Astrocyte (in vitro differentiated cells and primary cell): ENCODE measurements at regions not wholly inside any gene's neighbourhood (a gene's known extent, or its start where the extent isn't known, plus 50 kb on each side); places are given as distances from the start of the nearest gene placed in this dataset.

Experiments
- DNase-seq: peaks from one replicate; pipeline ENCODE4 v3.0.0-alpha.2; 2010; ENCODE audit warnings: low read depth
- FAIRE-seq: peaks from 2 replicates; lab custom pipeline; 2011; peaks lifted over from hg19 to GRCh38; lab: Jason Lieb, UNC
- H2AFZ ChIP-seq: 2 replicates; pipeline ENCODE4 v1.6.0; 2012; ENCODE audit warnings: low read depth, low read length, inconsistent platforms
- H3K27ac ChIP-seq: 2 replicates; pipeline ENCODE4 v1.5.1; 2011; ENCODE audit warnings: low read depth, low read length, inconsistent platforms
- H3K27me3 ChIP-seq: 2 replicates; pipeline ENCODE4 v1.6.0; 2011; ENCODE audit warnings: low read length, inconsistent platforms; ENCODE audit not compliant: insufficient read depth
- H3K36me3 ChIP-seq: 2 replicates; pipeline ENCODE4 v1.5.1; 2011; ENCODE audit warnings: low read length, inconsistent platforms; ENCODE audit not compliant: insufficient read depth
- H3K4me1 ChIP-seq: 2 replicates; pipeline ENCODE4 v1.5.1; 2011; ENCODE audit warnings: low read length, inconsistent platforms; ENCODE audit not compliant: insufficient read depth
- H3K4me2 ChIP-seq: 2 replicates; pipeline ENCODE4 v1.6.0; 2012; ENCODE audit warnings: low read length, inconsistent platforms
- H3K4me3 ChIP-seq: 2 replicates; pipeline ENCODE4 v1.5.1; 2011; ENCODE audit warnings: low read depth, mild to moderate bottlenecking, low read length, inconsistent platforms; ENCODE audit not compliant: insufficient read depth
- H3K79me2 ChIP-seq: 2 replicates; pipeline ENCODE4 v1.6.0; 2012; ENCODE audit warnings: mild to moderate bottlenecking, low read length, inconsistent platforms; ENCODE audit not compliant: insufficient read depth
- H3K9ac ChIP-seq: 2 replicates; pipeline ENCODE4 v1.6.0; 2012; ENCODE audit warnings: mild to moderate bottlenecking, low read length, inconsistent platforms
- H3K9me3 ChIP-seq: 2 replicates; pipeline ENCODE4 v1.5.1; 2012; ENCODE audit warnings: low read depth, mild to moderate bottlenecking, low read length, inconsistent platforms; ENCODE audit not compliant: insufficient read depth
- H4K20me1 ChIP-seq: 2 replicates; pipeline ENCODE4 v1.6.0; 2012; ENCODE audit warnings: low read length, inconsistent platforms; ENCODE audit not compliant: insufficient read depth
- H3K27ac Mint-ChIP-seq: one replicate; pipeline ENCODE4 v1.8.0; 2021; ENCODE audit warnings: mild to moderate bottlenecking, mixed read lengths; ENCODE audit not compliant: unreplicated experiment
- H3K27me3 Mint-ChIP-seq: one replicate; pipeline ENCODE4 v1.8.0; 2021; ENCODE audit warnings: low read depth, mixed read lengths; ENCODE audit not compliant: unreplicated experiment
- H3K36me3 Mint-ChIP-seq: one replicate; pipeline ENCODE4 v1.8.0; 2021; ENCODE audit warnings: low read depth, mixed read lengths; ENCODE audit not compliant: unreplicated experiment
- H3K4me1 Mint-ChIP-seq: one replicate; pipeline ENCODE4 v1.8.0; 2021; ENCODE audit warnings: low read depth, mixed read lengths; ENCODE audit not compliant: unreplicated experiment
- H3K4me3 Mint-ChIP-seq: one replicate; pipeline ENCODE4 v1.8.0; 2021; ENCODE audit warnings: mild to moderate bottlenecking, moderate library complexity, mixed read lengths; ENCODE audit not compliant: unreplicated experiment
- H3K9me3 Mint-ChIP-seq: one replicate; pipeline ENCODE4 v1.8.0; 2021; ENCODE audit warnings: mild to moderate bottlenecking, mixed read lengths; ENCODE audit not compliant: unreplicated experiment
- EZH2 ChIP-seq: IDR thresholded peaks from 2 replicates; pipeline ENCODE4 v1.6.1; 2012; ENCODE audit warnings: mild to moderate bottlenecking, low read length, inconsistent platforms; ENCODE audit not compliant: insufficient read depth
- TF ChIP-seq, protein P1 (sequence below): IDR thresholded peaks from 2 replicates; pipeline ENCODE4 v1.5.1; 2011; ENCODE audit warnings: low read depth, mild to moderate bottlenecking, inconsistent platforms, low read length, moderate library complexity; ENCODE audit not compliant: insufficient read depth

DNA sequence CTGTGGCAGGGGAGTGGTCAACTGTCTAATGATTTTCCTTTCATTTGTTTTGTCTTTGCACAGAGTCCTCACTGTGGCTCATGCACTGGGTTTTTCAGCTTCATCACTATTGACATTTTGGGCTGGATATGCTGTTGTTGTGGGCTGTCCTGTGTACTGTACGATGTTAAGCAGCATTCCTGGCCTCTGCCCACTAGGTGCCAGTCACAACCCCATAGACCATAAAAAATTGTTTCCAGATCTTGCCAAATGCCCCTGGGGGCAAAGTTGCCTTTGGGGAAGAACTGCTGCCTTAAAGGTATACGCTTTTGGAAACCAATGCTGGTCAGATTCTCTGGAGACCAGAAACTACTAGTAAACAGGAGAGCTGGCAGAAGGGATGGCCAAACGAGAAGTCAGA, 310.4 kb downstream of the SPRY2 start:
- no peak overlapping the region for H3K4me3 Mint-ChIP-seq
- FAIRE-seq (no peak), DNase-seq (no peak)
- peaks cover 4% of the 10 kb centered on the region for H3K4me1 Mint-ChIP-seq
- Histone ChIP-seq H3K9ac (no peak overlapping the region), H3K27me3 (no peaks in the 10 kb centered on the region), H3K9me3 (no peaks in the 10 kb centered on the region), H2AFZ (no peak overlapping the region), H3K4me2 (no peak overlapping the region), H3K27ac (no peak overlapping the region), H3K4me1 (no peaks in the 10 kb centered on the region), H3K4me3 (no peak overlapping the region), H3K36me3 (no peaks in the 10 kb centered on the region), H4K20me1 (no peaks in the 10 kb centered on the region), H3K79me2 (no peaks in the 10 kb centered on the region)
- H3K27ac Mint-ChIP-seq: no peak overlapping the region
- no peaks in the 10 kb centered on the region for H3K36me3 Mint-ChIP-seq
- no peaks in the 10 kb centered on the region for H3K9me3 Mint-ChIP-seq
- H3K27me3 Mint-ChIP-seq: no peaks in the 10 kb centered on the region
- TF ChIP-seq, protein P1, sequence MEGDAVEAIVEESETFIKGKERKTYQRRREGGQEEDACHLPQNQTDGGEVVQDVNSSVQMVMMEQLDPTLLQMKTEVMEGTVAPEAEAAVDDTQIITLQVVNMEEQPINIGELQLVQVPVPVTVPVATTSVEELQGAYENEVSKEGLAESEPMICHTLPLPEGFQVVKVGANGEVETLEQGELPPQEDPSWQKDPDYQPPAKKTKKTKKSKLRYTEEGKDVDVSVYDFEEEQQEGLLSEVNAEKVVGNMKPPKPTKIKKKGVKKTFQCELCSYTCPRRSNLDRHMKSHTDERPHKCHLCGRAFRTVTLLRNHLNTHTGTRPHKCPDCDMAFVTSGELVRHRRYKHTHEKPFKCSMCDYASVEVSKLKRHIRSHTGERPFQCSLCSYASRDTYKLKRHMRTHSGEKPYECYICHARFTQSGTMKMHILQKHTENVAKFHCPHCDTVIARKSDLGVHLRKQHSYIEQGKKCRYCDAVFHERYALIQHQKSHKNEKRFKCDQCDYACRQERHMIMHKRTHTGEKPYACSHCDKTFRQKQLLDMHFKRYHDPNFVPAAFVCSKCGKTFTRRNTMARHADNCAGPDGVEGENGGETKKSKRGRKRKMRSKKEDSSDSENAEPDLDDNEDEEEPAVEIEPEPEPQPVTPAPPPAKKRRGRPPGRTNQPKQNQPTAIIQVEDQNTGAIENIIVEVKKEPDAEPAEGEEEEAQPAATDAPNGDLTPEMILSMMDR: no peak
- TF ChIP-seq EZH2: no peak

DNA sequence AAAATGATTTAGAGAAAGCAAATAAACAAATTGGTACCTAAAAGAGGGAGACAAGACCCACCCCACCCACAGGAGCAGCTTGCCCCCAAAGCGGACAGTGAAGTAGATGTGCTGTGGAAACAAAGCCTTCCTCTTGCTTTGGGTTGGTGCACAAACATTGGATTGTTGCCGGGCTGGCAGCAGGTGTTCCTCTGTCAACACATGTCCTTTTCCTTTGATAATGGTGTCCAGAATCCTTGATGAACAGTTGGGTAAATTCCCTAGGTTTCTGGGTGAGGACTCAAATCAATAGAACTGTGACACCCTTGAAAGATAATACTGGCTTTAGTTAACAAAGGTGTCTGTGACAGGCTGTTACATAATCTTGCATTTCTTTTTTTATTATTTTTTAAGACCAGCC, 311.8 kb downstream of the SPRY2 start:
- Histone ChIP-seq H3K4me3 (no peak overlapping the region), H3K27ac (no peak overlapping the region), H3K36me3 (no peaks in the 10 kb centered on the region), H3K79me2 (no peaks in the 10 kb centered on the region), H3K4me1 (no peaks in the 10 kb centered on the region), H4K20me1 (no peaks in the 10 kb centered on the region), H3K27me3 (no peaks in the 10 kb centered on the region), H3K4me2 (no peak overlapping the region), H3K9ac (no peak overlapping the region), H2AFZ (no peak overlapping the region), H3K9me3 (no peaks in the 10 kb centered on the region)
- FAIRE-seq (no peak), DNase-seq (no peak)
- Mint-ChIP-seq H3K4me1 (peaks cover 6% of the 10 kb centered on the region), H3K27me3 (no peaks in the 10 kb centered on the region), H3K9me3 (no peaks in the 10 kb centered on the region), H3K4me3 (no peak overlapping the region), H3K27ac (no peak overlapping the region), H3K36me3 (no peaks in the 10 kb centered on the region)
- TF ChIP-seq, protein P1: no peak
- TF ChIP-seq EZH2: no peak

DNA sequence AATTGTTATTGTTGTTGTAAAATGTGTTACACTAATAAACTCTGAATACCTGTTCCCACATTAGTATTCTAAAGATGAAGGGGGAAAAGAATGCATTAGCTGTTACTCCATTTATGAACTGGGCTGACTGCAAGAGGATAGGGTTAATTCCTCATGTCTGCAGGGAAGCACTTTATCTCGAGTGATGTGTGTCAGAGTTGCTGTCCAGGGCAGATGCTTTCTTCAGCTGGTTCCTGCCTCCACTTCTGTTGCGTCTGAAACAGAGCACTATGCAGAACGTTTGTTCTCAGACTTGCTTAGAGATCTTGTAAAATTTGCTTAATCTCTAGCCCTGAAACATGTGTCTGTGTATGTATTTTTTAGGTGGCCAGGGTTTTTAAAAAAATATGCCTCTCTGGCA, 318.8 kb downstream of the SPRY2 start:
- no peak for TF ChIP-seq EZH2
- TF ChIP-seq, protein P1: no peak
- Histone ChIP-seq H3K4me1 (peaks cover 2% of the 10 kb centered on the region), H4K20me1 (no peaks in the 10 kb centered on the region), H3K9me3 (no peaks in the 10 kb centered on the region), H3K27ac (no peak overlapping the region), H2AFZ (no peak overlapping the region), H3K4me3 (no peak overlapping the region), H3K27me3 (no peaks in the 10 kb centered on the region), H3K4me2 (no peak overlapping the region), H3K36me3 (no peaks in the 10 kb centered on the region), H3K9ac (no peak overlapping the region), H3K79me2 (no peaks in the 10 kb centered on the region)
- Mint-ChIP-seq H3K27me3 (no peaks in the 10 kb centered on the region), H3K4me3 (no peak overlapping the region), H3K36me3 (no peaks in the 10 kb centered on the region), H3K4me1 (peaks cover 13% of the 10 kb centered on the region), H3K9me3 (peaks cover 3% of the 10 kb centered on the region), H3K27ac (no peak overlapping the region)
- no peak for DNase-seq
- no peak for FAIRE-seq
